ENCODE measurements at regions not wholly inside any gene's neighbourhood (a gene's known extent, or its start where the extent isn't known, plus 50 kb on each side); places are given as distances from the start of the nearest gene placed in this dataset.
A peak's percentile ranks its signal among the peaks of the same experiment; 100 is the strongest.
"Not testable (repeated sequence)": the region's sequence is repeated elsewhere in the genome, so short reads cannot be mapped to it uniquely, and the experiment has no call there.

GRCh38 chr1:57536749-57537423, 113.0 kb upstream of the DAB1 start:
- H3K4me3 ChIP-seq (ENCODE audit: low read length), result no peak overlapping the region
- no peak for DNase-seq (ENCODE audit: low read depth, low spot score)

- DNase-seq (ENCODE audit: low read depth, low spot score), result no peak
- no peak overlapping the region for H3K4me3 ChIP-seq (ENCODE audit: low read length)
Observed at GRCh38 chr1:57532299-57532698, 108.4 kb upstream of the DAB1 start.

DNA sequence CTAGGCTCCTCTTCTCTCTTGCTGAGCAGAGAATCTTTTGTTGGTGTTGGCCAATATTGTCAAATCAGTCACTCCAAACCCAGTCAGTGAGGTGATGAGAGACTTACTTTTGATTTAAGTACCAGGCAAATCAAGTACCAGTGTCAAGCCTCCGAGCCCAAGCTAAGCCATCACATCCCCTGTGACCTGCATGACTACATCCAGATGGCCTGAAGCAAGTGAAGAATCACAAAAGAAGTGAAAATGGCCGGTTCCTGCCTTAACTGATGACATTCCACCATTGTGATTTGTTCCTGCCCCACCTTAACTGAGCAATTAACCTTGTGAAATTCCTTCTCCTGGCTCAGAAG, 107.0 kb upstream of the DAB1 start:
- H3K4me3 ChIP-seq (ENCODE audit: low read length); DNase-seq (ENCODE audit: low read depth, low spot score): not testable (repeated sequence)

DNA sequence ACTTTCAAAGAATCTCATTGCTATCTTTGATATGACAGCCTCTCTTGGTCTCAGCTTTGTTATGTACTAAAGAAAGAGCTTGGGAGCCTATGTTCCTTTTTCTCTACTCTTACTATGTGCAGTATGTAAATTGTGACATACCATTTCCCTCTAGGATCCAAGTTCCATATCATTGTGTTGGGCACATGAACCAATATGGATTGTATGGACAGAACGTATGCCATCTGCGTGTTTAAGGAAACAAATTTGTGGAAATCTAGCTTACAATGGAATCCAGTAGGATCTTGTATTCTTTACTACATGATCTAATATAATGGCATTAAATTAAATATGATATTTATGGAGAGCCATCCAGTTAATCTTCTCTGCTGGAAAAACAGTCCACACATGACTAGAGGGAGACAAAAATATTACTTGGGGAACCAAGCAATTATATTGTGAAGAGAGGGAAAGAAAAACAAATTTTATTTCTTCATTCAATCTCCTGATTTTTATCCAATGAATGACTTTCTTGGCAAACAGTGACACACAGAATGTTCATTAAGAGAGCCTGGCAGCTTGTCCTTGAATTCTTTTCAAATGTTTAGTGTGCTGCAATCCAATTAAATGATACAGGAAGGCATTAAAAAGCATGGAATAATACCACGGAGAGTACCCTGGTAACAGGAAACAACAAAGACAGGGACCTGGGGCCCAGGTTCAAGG, 106.5 kb upstream of the DAB1 start:
- DNase-seq (ENCODE audit: low read depth, low spot score), result no peak
- H3K4me3 ChIP-seq (ENCODE audit: low read length), result no peak overlapping the region

DNA sequence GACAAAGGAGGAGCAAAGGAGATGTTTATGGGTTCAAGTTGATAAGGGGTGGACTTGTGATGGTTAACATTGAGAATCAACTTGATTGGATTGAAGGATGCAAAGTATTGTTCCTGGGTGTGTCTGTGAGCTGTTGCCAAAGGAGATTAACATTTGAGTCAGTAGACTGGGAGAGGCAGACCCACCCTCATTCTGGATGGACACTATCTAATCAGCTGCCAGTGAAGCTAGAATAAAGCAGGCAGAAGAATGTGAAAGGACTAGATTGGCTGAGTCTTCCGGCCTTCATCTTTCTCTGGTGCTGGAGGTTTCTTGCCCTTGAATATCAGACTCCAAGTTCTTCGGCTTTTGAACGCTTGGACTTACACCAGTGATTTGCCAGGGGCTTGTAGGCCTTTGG, 98.7 kb upstream of the DAB1 start:
- DNase-seq (ENCODE audit: low read depth, low spot score), result no peak
- no peak overlapping the region for H3K4me3 ChIP-seq (ENCODE audit: low read length)

DNA sequence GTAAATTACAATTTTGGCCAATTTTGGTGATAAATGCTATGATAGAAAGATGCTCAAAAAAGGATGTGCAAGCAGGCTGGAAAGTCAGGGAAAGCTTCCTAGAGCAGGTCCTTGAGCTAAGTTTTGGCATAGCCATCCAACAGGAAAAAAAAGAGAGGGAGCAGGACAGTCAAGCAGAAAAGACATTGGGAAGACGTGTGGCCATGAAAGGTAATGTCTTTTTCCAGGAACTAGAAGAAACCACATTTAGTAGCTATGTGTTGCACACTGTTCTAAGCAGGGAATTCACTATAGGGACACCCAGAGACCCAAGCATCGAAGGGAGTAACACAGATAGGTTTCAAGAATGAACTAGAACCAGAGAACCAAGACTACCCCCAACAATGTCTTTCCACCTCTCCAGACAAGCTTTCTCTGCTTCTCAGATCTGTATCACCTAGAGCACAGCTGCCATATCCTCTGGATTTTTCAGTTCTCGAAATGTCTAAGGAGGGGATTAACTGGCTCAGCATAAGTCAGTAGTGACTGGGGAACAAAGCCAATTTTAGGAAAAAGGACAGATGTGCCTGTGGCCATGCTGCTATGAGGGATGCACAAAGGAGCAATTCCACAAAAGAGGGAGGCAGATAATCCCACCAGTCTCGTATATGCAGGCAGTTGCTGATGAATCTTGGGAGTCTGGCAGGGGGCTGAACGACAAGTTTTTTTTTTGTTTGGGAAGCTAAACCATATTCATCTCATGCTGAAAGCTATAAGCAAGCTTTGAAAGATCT, 97.1 kb upstream of the DAB1 start:
- DNase-seq (ENCODE audit: low read depth, low spot score), result no peak

DNA sequence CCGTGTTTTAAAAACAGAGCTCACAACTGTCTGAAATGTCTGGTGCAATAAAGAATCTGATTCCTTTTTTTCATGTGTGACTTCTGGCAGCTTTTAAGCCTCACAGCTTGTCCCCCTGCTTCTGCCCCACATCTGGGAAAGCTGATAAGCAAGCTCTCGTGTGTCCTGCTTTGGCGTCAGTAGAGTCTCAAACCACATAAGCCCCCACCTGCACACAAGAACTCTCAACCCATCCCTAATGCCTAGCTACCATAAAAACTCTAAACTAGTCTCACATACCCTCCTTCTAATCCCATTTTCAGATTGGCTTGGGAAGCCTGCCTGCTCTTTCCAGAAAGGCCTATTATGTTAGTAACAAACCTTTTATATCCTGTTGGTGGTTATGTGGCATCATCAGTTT, 94.6 kb upstream of the DAB1 start:
- peak; percentile 10 for DNase-seq (ENCODE audit: low read depth, low spot score)
- no peak overlapping the region for H3K4me3 ChIP-seq (ENCODE audit: low read length)

More for the DNA sequence above, 97.1 kb upstream of the DAB1 start:
- no peak overlapping the region for H3K4me3 ChIP-seq (ENCODE audit: low read length)

GRCh38 chr1:57517587-57518374, 93.9 kb upstream of the DAB1 start:
- no peak for DNase-seq (ENCODE audit: low read depth, low spot score)
- no peak overlapping the region for H3K4me3 ChIP-seq (ENCODE audit: low read length)

DNA sequence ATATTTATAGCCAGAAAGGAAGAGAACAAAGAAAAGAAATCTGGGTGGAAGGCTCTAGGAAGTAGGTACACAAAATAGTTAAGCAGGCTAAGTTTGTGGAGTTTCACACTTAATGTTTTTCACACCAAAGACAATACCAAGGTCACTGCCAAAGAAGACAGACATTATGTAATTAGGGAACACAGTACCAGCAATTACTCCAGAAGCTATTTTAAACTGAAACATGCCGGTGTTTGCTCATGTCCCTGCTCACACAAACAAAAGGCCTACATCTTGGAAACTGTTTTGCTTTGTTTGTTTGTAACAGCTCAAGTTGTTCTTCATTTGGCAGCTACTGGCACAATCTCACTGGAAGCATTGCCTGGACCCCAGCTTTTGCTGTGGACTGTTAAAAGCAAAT, 88.5 kb upstream of the DAB1 start:
- no peak overlapping the region for H3K4me3 ChIP-seq (ENCODE audit: low read length)
- DNase-seq (ENCODE audit: low read depth, low spot score), result no peak

DNA sequence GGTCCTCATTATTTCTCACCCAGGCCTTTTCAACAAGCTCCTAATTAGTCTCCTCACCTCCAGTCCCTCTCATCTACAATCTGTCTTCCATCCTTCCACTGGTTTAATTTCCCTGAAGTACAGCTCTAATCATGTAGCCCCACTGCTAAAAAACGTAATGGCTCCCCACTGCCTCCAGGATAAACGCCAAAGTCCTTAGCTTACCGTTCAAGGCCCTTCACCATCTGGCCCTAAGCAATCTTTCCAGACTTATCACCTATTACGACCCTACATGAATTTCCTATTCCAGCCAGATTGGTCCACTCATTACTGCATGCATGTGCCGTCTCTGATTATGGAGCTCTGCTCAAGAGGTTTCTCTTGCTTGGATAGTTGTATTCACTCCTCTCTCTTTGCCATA, 83.1 kb upstream of the DAB1 start:
- H3K4me3 ChIP-seq (ENCODE audit: low read length), result no peak overlapping the region
- no peak for DNase-seq (ENCODE audit: low read depth, low spot score)

GRCh38 chr1:57503337-57503736, 79.5 kb upstream of the DAB1 start:
- H3K4me3 ChIP-seq (ENCODE audit: low read length), result no peak overlapping the region
- no peak for DNase-seq (ENCODE audit: low read depth, low spot score)

DNA sequence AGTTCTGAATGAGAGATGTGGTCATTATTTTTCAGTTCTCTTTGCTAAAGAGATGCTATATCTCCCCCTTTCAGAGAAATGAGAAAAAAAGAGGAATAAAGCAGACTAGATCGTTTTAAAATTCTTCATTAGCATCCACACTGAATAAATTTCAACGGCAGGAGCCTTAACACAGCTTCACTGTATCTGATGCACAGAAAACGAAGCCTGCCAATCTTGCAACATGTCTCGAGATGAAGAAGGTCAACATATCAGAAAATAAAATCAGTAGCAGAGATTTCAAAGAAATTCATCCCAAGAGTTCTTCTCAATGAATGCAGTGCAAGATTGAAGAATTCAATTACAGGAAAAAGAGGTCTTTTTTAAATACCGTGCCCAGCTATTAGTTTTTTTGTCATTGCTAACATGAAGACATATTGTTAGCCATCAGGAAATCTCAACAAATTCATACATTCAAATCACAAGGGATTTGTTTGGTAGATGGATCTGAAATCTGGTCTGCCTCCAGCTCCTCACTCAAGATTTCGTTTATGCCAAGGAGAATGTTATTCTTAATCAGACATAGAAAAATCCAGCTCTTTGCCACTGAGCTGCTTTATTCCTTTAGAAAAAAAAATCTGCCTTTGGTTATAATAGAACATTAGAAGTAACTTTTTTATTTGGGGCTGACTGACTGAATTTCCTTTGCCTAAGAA, 76.4 kb upstream of the DAB1 start:
- DNase-seq (ENCODE audit: low read depth, low spot score), result no peak
- H3K4me3 ChIP-seq (ENCODE audit: low read length), result no peak overlapping the region

DNA sequence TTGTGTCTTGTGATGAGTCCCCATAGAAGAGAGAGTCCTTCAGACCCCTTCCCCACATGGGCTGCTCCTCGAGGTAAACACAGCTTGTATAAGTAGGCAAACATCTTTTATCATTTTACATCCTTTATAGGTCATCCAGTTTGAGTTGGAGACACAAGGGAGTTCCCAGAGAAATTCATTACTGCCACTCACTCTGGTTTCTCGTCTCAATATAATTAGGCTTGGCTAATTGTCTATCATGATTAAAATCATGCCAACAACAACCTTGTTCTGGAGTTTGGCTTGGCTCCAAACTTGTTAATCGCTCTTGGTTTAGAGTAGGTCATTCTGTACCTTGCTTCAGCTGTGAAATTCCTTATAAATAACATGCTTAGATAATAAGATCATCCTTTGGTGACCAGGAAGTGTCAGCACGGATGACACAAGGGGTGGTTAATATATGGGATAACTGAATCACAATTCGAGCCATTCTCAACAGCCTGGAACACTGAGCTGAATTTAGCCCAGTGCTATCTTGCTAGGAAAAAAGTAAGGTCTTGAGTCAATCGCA, 70.7 kb upstream of the DAB1 start:
- H3K4me3 ChIP-seq (ENCODE audit: low read length), result no peak overlapping the region
- no peak for DNase-seq (ENCODE audit: low read depth, low spot score)

GRCh38 chr1:57492586-57493226, 68.8 kb upstream of the DAB1 start:
- no peak overlapping the region for H3K4me3 ChIP-seq (ENCODE audit: low read length)
- no peak for DNase-seq (ENCODE audit: low read depth, low spot score)

- H3K4me3 ChIP-seq (ENCODE audit: low read length), result no peak overlapping the region
- DNase-seq (ENCODE audit: low read depth, low spot score), result no peak
Observed at GRCh38 chr1:57489358-57490036, 65.6 kb upstream of the DAB1 start.

DNA sequence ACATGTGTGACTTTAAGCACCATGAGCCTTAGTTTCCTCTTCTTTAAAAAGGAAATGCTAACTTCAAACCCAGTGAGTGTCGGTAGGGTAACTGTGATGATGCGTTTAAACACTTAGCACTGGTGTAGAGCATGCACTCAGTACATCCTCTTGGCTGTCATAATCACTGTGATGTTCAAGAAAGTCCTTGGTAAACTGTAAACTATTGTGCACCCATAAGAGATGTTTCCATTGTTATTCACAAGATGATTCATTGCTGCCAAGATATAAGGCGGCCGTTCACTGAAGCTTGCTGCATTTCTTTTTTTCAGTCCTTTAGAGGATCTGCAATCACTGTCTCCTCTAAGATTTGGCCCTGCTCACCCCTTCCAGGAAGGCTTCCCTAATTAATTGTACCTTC, 61.8 kb upstream of the DAB1 start:
- DNase-seq (ENCODE audit: low read depth, low spot score), result no peak
- no peak overlapping the region for H3K4me3 ChIP-seq (ENCODE audit: low read length)

GRCh38 chr1:57483954-57484353, 60.1 kb upstream of the DAB1 start:
- no peak overlapping the region for H3K4me3 ChIP-seq (ENCODE audit: low read length)
- no peak for DNase-seq (ENCODE audit: low read depth, low spot score)

- H3K4me3 ChIP-seq (ENCODE audit: low read length), result no peak overlapping the region
- no peak for DNase-seq (ENCODE audit: low read depth, low spot score)
Observed at GRCh38 chr1:57479471-57479870, 55.6 kb upstream of the DAB1 start.

Measured in Jurkat, Clone E6-1 (cell line).